CD1c-positive myeloid dendritic cell (primary cell): ENCODE measurements at regions not wholly inside any gene's neighbourhood (a gene's known extent, or its start where the extent isn't known, plus 50 kb on each side); places are given as distances from the start of the nearest gene placed in this dataset.
A peak's percentile ranks its signal among the peaks of the same experiment; 100 is the strongest.

ENCODE experiments used
- DNase-seq: peaks from one replicate; pipeline ENCODE4 v3.0.0-alpha.2; 2016; ENCODE audit errors: extremely low spot score

DNA sequence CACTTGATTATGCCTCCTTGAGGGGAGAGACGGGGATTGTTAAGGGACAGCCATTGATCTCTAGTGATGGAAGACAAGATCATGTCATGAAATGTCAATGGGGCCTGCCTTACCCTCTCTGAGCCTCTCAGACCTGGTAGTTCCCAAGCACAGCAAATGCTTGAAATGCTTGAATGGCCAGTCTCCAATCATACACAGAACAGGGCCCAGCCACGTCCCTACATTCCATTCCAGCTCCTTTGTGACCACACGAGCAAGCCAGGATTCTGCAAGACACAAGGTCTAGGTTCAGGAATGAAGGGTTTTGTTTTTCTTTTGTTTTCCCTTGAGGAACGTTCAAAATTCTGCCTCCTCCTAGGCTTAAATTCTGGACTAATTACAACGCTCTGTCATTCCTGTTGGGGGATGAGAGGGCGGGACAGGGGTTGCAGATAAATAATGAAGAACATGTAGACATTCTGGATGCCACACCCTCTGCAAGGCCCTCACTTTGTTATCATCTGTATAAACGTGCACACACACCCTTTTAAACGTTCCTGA, 98.1 kb upstream of the YPEL5 start:
- no peak for DNase-seq

DNA sequence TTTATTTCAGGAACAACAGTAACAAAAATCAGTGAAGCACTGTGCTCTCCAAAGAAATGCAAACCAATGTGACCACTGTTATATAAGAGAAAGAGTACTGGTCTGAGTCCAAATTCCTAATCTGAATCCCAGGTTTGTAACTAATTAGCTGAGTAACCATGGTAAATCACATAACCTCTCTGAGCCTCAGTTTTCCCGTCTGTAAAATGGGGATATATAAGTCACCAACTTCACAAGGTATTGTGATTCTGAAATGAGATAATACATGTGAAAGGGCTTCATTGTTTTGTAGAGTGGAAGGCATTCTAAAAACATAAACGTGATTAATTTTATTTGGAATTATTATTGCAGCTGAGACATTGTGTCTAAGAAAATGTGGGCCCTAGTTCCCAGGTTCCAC, 91.3 kb upstream of the YPEL5 start:
- no peak for DNase-seq

DNA sequence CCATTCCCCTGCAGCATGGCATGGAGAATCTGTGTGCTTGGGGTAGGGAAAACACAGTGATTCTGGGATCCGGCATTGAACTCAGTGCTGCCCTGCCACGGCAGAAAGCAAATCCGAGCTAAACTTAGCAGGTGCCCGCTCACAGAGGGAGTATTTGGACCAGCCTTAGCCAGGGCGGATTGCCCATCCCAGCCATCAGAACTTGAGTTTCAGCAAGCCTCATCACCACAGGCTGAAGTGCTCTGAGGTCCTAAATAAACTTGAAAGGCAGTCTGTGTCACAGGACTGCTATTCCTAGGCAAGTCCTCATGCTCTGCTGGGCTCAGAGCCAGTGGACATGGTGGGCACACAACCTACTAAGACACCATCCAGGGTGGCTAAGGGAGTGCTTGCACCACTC, 86.2 kb upstream of the YPEL5 start:
- DNase-seq = no peak

DNA sequence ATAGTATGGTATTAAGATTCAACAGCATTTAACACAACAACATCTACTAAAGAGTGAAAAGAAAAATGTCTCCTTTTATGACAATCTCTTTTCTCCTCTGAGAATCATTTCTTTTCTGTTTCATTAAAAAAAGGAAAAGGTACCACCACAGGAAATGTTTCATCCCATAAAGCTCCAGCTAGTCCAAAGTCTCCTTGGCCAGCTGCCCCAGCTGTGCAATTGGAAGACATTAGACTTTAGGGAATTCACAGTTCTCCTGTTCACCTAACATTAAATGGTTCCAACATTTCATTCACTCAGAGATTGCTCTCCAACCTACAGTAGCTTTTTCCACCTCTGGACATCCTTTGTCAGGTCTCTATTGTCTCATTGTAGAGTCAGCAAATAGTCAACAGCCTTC, 78.7 kb upstream of the YPEL5 start:
- DNase-seq = no peak

DNA sequence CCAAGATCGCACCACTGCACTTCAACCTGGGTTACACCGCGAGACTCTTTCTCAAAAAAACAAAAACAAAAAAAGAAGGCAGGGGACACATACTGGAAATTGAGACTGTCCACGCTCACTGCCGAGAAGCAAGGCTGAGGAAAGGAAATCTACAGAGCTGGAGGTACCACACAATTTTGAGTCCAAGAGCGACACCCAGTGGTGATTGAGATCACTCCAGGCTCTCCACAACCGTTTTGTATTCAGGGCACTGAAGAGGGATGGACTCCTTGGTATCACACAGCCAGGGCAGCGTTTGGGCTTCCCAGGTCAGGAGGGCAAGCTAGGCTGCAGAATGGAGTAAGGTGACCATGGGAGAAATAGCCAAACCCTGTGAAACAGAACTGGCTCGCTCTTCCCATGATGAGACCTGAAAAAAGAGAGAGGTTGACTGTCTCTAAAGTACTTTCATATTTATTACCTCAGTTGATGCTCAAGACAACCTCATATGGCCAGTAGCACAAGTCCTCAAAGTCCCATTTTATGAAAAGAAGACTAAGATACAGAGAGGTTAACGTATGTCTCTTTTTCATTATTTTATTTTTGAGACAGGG, 74.5 kb upstream of the YPEL5 start:
- peak; percentile 55 for DNase-seq

DNA sequence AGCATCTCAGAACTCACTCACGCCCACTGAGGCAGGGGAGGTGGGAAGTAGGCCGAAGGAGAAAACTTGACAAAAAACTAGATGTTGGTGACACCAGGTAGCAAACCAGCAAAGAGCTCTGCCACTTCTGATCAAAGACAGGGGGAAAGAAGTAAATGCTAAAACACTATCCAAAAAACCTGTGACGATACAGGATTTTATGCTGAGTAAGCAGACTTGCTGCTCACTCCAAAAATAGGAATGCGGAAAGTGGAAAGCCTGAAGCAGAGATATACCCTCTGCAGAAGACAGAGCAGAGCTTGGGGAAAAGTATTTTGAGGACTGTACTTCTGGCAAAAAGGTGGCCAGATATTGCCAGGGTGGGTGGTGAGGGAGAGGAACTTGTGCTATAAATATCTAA, 73.3 kb upstream of the YPEL5 start:
- DNase-seq = no peak

DNA sequence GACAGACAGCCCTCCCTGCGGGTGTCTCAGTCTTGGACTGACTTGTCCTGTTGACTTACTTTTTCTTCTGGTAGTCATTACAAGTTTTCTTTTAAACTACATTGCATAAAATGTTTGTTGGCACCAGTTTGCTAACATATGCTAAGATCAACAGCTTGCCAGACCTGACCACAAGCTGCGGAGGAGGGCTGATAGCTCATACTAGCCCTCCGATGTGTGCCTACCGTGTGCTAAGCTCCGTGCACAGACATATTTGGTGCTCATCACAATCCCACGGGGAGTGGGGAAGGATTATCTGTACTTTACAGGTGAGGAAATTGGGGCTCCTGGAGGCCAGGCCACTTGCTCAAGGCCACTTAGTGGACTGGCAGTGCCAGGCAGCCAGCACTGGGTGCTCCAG, 72.8 kb upstream of the YPEL5 start:
- no peak for DNase-seq

DNA sequence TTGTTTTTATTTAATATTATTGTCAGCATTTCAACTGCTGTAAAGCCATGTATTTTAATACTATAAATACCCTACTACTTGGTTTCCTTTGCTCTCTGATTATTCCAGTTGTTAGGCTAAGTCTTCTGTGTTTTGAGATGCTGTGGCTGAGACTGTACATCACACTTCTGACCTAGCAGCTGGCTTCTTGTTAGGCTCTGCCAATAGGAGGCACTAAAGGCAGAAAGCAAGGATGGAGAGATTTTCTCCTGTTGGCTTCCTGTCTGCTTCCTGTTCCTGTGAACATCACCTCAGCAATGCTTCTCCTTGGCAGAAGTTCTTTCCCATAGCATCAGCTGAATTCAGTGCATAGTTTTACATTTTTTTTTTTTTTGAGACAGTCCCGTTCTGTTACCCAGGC, 68.3 kb upstream of the YPEL5 start:
- no peak for DNase-seq

DNA sequence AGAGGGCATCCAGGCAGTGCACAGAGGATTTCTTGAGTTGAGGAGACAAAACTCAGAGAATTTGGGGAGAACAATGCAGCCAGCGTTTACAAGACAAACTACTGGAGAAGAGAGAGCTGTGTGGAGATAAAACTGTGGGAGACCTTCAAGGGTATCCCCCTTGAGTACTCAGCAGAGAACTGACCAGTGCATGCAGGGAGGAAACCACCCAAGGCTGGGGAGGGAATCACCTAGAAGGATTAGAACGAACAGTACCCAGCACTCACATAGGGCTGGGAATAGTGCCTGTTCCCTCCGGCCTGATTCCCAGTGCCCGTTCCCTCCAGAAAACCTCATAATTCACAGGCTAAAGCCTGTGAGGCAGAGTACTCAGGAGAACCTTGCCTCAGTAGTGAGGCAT, 61.9 kb upstream of the YPEL5 start:
- DNase-seq = no peak

DNA sequence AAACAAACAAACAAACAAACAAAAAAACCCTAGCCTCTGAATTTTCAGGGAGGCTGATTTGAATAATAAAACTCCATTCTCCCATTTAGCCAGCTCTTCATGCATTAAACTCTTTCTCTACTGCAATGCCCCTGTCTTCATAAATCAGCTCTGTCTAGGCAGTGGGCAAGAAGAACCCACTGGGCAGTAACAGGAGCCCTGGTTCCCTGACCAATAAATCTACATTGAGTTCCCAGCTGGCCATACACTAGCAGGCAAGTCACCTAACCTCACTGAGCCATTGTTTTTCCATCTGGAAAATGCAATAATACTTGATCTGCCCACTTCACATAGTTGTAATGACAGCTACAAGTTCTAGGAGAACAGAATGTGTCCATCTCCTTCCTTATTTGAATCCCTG, 57.6 kb upstream of the YPEL5 start:
- DNase-seq = no peak

DNA sequence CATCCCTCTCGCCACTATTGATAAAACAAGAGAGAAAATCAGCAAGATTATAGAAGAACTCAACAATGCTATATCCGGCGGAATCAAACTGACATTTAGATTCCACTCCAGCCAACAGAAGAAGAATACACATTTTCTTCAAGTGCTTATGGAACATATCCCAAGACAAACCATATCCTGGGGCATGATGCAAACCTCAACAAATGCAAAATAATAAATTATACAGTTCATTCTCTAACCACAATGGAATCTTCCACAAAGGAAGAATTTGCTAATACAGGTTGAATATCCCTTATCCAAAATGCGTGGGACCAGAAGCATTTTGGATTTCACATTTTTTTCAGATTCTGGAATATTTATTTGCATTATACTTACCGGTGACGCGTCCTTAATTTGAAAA, 51.4 kb upstream of the YPEL5 start:
- DNase-seq = no peak

DNA sequence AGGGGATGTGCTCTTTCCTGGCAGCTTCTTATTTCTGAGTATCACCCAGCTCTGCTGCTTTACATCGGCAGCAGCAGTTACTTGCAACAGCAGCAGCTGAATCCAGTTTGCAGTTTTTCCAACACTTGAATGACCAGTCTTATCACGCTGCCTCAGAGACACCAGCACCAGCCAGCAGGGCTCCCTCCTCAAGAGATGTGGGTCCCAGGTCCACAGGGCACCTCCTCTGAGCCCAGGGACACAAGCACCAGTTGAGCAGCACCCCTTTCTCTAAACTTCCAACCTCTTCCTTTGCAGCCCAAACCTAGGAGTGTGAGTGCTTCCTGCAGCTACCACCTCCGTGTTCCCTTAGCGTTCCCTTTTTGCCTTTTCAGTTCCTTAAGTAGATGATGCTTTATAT, 50.4 kb upstream of the YPEL5 start:
- no peak for DNase-seq
